ENCODE measurements at regions not wholly inside any gene's neighbourhood (a gene's known extent, or its start where the extent isn't known, plus 50 kb on each side); places are given as distances from the start of the nearest gene placed in this dataset.

DNA sequence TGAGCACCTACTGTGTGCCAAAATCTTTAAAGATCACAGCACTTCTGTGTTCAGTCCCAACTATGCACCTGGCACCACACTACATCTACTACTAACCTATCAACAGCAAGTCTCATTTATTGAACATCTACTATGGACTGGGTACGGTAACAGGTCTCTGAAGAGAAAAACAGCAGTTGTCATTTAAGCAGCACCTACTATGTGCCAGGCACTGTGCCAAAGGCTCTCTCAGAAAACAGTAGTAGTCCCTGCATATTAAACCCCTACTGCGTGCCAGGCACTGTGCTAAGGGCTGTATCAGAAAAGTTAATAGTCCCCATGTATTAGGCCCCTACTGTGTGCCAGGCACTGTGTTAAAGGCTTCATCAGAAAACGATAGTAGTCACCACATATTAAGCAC lies 106.2 kb downstream of the PTPRS start:
- DNase-seq = no peak

DNA sequence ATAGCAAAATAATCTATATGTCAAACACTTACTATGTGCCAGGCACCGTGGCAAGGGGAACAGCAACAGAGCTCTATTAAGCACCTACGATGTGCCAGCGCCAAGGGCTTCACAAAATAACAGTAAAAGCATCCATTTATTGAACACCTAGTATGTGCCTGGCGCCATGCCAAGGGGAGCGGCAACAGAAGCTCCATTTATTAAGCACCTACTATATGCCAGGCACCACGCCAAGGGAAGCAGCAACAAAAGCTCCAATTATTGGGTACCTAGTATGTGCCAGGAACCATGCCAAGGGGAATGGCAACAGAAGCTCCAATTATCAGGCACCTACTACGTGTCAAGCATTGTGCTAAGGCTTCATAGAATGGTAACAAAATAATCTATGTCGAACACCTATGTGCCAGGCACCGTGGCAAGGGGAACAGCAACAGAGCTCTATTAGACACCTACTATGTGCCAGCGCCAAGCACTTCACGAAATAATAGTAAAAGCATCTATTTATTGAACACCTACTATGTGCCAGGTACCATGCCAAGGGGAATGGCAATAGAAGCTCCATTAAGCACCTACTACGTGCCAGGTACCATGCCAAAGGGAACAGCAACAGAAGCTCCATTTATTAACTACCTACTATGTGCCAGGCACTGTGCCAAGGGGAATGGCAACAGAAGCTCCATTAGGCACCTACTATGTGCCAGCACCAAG lies 107.7 kb downstream of the PTPRS start:
- DNase-seq = peak; percentile 14

- peak; percentile 18 for DNase-seq
Measured at GRCh38 chr19:5231857-5232678, 108.5 kb downstream of the PTPRS start.

- no peak for DNase-seq
Measured at GRCh38 chr19:5230730-5231555, 109.7 kb downstream of the PTPRS start.

GRCh38 chr19:5229778-5230335 lies 110.8 kb downstream of the PTPRS start:
- DNase-seq = no peak

DNA sequence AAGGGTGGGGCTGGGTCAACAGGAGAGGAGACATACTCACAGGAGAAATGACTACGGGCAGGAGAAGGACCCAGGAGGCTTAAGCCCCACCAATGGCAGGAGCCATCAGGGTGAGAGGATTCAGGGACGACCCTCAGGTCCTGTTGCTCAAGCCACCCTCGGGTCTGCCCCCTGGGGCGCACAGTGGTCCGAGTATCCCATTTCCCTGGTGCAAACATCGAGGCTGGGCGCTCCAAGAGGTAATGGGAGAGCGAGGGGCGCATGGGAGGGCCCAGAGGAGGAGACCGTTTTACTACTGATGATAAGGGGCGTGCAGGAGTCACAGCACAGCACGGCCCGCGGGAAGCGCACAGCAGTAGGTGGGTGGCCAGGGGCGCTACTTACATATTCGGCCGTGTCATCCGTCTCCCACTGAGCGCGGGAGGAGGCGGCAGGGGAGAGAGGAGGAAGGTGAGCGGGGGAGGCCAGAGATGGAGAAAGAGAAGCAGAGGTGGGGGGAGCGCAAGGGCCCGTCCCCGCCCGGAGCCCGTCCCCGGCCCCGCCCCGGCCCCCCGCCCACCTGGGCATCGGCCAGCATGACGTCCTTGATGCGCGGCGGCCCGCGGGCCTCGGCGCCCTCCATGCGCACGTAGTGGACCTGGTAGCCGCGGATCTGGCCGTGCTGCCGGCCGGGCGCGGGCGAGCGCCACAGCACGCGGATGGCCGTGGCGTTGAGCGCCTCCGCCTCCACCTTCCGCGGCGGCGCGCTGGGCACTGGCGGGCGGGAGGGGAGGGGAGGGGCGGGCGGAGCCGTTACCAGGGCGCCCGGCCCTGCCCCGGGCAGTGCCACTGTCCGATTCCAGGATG lies 111.5 kb downstream of the PTPRS start:
- no peak for DNase-seq

GRCh38 chr19:5228490-5228889 lies 112.1 kb downstream of the PTPRS start:
- no peak for DNase-seq

GRCh38 chr19:5225486-5226345 lies 114.9 kb downstream of the PTPRS start:
- DNase-seq = peak; percentile 31

GRCh38 chr19:5224480-5224879 lies 116.1 kb downstream of the PTPRS start:
- no peak for DNase-seq

DNA sequence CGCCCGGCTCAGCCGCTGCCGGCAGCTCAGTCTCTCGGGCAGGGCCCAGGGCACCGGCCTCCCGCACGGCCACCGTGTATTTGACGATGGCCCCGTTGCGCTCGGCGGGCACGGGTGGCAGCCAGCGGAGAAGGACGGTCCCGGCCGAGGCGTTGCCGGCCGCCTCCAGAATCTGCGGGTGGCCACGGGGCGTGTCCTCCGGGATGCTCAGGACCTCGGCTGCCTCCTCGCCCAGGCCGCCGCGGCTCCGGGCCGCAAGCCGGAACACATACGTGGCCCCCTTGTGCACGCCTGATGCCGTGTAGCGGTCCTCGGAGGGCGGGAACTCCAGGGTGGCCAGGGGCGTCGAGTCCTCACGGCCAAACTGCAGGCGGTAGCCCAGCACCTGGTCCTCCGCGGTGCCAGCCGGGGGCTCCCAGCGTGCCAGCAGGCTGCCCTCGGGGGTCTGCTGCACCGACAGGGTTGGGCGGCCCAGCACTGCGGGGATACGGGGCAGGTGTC lies 117.7 kb downstream of the PTPRS start:
- no peak for DNase-seq

GRCh38 chr19:5222178-5222577 lies 118.4 kb downstream of the PTPRS start:
- DNase-seq = no peak

DNA sequence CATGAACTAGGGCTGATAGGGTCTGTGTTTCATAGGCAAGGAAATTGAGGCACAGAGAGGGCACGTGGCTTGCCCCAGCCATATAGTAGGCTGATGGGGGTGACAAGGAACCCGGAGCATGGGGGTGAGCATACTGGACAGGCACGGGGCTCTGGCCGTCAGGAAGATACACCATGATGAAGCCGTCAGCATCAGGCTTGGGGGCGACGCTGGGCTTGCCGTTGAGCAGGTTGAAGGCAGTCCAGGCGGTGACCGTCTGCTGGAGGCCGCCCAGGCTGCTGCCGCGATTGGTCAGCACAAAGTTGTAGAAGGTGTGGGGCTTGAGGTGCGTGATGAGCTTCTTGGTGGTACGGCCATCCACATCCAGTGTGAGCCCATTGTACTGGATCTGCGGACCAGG lies 119.7 kb downstream of the PTPRS start:
- no peak for DNase-seq

- DNase-seq = no peak
Measured at GRCh38 chr19:5220361-5220760, 120.3 kb downstream of the PTPRS start.

DNA sequence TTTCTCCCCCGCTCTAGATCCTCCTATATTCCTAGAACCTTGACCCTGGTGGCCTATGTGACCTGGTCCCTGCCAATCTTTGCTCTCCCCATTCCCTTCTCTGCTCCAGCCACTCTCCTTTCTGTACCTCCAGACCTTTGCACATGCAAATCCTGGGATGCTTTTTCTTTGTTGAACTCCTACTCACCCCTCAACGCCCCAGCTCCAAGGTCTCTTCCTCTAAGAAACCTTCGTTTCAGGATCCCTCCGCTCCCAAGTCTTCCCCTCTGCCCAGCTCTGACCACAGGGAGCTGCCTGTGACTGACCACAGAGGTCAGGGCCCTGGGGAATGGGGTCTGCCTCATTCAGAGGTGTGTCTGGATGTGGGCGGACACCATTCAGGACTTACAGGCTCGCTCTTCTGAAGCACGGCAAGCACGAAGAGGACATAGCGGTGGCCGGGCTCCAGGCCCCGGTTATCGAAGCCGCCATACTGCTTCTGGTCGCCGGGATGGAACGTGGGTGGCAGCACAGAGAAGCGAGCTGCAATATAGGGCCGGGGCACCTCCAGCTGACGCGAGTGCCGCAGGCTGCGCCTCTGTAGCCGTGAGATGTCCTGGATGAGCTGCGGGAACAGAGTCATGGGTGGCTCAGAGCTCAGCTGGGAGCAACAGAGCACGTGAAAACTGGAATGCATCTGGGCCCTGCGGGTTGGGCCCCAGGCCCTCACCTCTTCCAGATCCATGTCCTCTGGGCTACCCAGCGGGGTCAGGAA lies 120.9 kb downstream of the PTPRS start:
- DNase-seq = no peak

DNA sequence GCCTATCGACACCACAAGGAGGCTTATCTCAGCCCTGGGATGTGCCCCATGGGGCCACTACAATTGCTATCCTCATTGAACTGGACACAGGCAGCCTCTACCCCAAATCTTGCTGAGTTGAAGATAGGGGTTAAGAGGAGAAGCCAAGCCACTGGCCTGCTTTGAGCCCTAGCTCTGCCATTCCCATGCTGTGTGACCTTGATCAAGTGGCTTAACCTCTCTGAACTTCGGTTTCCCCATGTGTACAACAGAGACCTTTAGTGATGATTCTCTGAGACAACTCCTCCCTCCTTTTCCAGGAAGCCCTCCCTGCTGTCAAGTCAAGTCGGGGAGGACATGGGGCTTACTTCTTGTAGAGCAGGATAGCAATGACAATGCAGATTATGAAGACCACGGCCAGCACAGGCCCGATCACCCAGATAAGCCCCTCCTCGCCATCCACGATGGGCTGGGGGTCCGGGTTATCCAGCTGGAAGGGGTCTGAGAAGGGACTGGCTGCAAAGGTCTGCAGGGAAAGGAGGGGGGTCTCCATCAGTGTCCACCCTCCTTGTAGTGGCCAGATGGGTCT lies 121.6 kb downstream of the PTPRS start:
- DNase-seq = no peak

DNA sequence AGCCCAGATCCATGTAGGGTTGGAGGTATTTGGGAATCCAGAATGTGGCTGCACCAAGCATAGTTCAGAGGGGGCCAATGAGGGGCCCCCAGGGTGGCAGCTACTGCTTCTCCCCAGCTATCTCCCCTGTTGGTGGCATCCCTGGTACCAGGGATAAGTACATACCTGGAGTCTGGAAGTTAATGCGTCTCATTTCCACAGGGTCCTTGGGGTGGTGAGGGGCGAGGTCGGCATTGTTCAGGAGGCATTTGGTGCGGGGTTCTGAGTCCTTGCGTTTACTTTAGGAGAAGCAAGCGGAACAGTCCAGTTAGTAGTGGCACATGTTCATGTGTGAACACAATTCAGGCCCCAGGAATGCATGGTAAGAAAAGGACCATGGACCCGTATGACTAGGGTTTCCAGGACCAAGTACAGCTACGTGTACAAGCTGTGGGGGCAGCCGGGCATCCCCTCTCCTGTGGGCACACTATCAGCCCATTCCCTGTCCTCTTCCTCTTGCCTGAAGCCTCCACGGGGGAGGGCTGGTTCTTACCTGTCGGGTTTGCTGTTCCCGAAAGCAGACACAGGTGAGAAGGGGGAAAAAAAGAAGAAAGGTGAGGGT lies 122.3 kb downstream of the PTPRS start:
- DNase-seq = no peak

DNA sequence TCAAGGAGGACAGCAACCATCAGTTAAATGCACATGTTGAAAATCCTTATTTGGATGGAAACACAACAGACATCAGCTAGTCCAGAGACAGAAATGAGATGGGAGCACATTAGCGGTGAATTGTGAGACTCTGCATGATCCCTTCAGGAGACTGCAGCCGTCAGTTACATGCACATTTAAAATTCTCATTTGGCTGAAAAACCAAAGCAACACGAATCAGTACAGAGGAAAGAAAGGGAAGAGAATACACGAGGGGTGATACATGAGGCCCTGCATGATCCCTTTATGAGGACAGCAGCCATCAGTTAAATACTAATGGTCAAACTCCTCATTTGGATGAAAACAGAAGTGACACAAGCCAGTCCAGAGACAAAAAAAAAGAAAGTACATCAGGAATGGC lies 123.4 kb downstream of the PTPRS start:
- DNase-seq = no peak

DNA sequence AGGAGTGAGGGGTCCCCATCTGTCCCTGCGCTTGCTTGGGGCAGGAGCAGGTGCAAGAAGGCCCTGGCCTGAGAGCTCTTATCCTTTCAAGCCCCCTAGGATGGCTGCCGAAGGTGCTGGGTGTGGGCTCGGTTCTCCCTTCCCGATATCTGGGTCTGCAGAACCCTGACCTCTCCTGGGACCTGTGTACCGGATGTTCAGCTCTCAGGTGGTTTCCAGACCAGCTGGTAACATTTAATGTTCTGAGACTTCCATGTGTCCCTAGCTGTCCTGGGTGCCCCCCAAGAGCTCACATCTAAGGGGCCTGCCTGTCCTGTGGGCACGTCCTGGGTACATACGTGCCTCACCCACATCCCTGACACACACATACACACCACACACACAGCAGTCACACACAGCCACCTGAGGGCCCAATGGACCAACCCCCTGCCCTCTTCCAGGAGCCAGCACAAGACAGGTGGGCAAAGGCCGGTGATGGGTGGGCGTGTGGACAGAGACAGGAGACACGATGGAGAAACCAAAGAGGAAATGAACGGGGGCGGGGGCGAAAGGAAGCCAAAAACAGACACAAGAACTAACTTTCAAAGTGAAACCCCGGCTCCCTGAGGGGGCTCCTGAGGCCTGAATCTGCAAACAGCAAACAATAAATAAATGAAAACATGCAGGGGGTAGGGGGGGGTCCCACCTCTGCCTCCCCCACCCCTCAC lies 124.3 kb downstream of the PTPRS start:
- no peak for DNase-seq

- DNase-seq = no peak
Measured at GRCh38 chr19:5215431-5215830, 125.2 kb downstream of the PTPRS start.

Measured in hematopoietic multipotent progenitor cell treated with erythropoietin and hydrocortisone succinate and interleukin-3 and kit ligand, for 4 days (in vitro differentiated cells).